H1 (cell line): ENCODE measurements at regions not wholly inside any gene's neighbourhood (a gene's known extent, or its start where the extent isn't known, plus 50 kb on each side); places are given as distances from the start of the nearest gene placed in this dataset.

Source experiments
- CTCF ChIA-PET: fragments of 300-600 bp; sonication (Branson Sonifier 250); formaldehyde crosslinking; loops from one replicate; lab custom pipeline; 2021; ENCODE audit not compliant: partially characterized antibody; lab: Charles Lee
- POLR2A ChIA-PET: fragments of 300-600 bp; sonication (Branson Sonifier 250); formaldehyde crosslinking; loops from one replicate; lab custom pipeline; 2021; ENCODE audit warnings: inconsistent platforms; ENCODE audit not compliant: partially characterized antibody; lab: Charles Lee
- DNase-seq, 2 experiments: peaks; one replicate each; pipeline versions ENCODE4 v3.0.0 to v3.0.0-alpha.2; 2010 to 2022; ENCODE audit warnings: low spot score in 2 of 2, low read depth in 1 of 2, mixed read lengths in 1 of 2
- FAIRE-seq: peaks from 2 replicates; lab custom pipeline; 2011; peaks lifted over from hg19 to GRCh38; lab: Jason Lieb, UNC
- H2AFZ ChIP-seq: 2 replicates; pipeline ENCODE4 v1.8.1; 2012; ENCODE audit warnings: low read length, inconsistent platforms
- H2AK5ac ChIP-seq: 2 replicates; pipeline ENCODE4 v1.6.1; 2013; ENCODE audit warnings: low read depth, low read length
- H2BK120ac ChIP-seq: replicated peaks from 2 replicates; pipeline ENCODE3; 2013; ENCODE audit warnings: low read depth, low read length, inconsistent platforms
- H2BK12ac ChIP-seq: 2 replicates; pipeline ENCODE4 v1.6.1; 2013; ENCODE audit warnings: low read depth, low read length
- H2BK15ac ChIP-seq: 2 replicates; pipeline ENCODE4 v1.6.1; 2013; ENCODE audit warnings: low read length
- H2BK20ac ChIP-seq: 2 replicates; pipeline ENCODE4 v1.6.1; 2013; ENCODE audit warnings: low read length
- H2BK5ac ChIP-seq: 2 replicates; pipeline ENCODE4 v1.6.1; 2013; ENCODE audit warnings: low read depth, low read length
- H3K14ac ChIP-seq: 2 replicates; pipeline ENCODE4 v1.6.1; 2013; ENCODE audit warnings: inconsistent platforms; ENCODE audit not compliant: insufficient read length
- H3K18ac ChIP-seq: 2 replicates; pipeline ENCODE4 v1.6.1; 2013; ENCODE audit warnings: low read length; ENCODE audit errors: extremely low read depth
- H3K23ac ChIP-seq: 2 replicates; pipeline ENCODE4 v1.6.1; 2013; ENCODE audit warnings: inconsistent platforms; ENCODE audit not compliant: insufficient read length
- H3K23me2 ChIP-seq: 2 replicates; pipeline ENCODE4 v1.6.1; 2013; ENCODE audit warnings: low read depth, low read length
- H3K27ac ChIP-seq: 2 replicates; pipeline ENCODE4 v1.6.1; 2011; ENCODE audit warnings: low read depth, low read length, inconsistent platforms
- H3K27me3 ChIP-seq, 4 experiments: replicated peaks in 1 of 4; 1 replicate in 1 of 4; 2 replicates in 3 of 4; pipeline versions ENCODE4 v1.6.1 to v1.8.1; 2011 to 2013; ENCODE audit warnings: low read length in 3 of 4, mild to moderate bottlenecking in 3 of 4, inconsistent platforms in 2 of 4, mixed read lengths in 2 of 4, moderate library complexity in 1 of 4; ENCODE audit not compliant: control insufficient read depth in 3 of 4, insufficient read depth in 3 of 4; ENCODE audit errors: extremely low read depth in 1 of 4
- H3K36me3 ChIP-seq, 4 experiments: 2 replicates each; pipeline versions ENCODE4 v1.6.1 to v1.8.1; 2011 to 2013; ENCODE audit warnings: mild to moderate bottlenecking in 4 of 4, low read length in 3 of 4, moderate library complexity in 2 of 4, control low read depth in 1 of 4, inconsistent platforms in 1 of 4; ENCODE audit not compliant: insufficient read depth in 4 of 4, control insufficient read depth in 2 of 4
- H3K4ac ChIP-seq: replicated peaks from 2 replicates; pipeline ENCODE3; 2013; ENCODE audit warnings: low read length, low read depth, mixed read lengths, inconsistent platforms; ENCODE audit not compliant: insufficient read length
- H3K4me1 ChIP-seq, 4 experiments: replicated peaks in 1 of 4; 1 replicate in 1 of 4; 2 replicates in 3 of 4; pipeline versions ENCODE4 v1.6.1 to v1.8.1; 2011 to 2013; ENCODE audit warnings: low read length in 3 of 4, inconsistent platforms in 2 of 4, mixed read lengths in 1 of 4; ENCODE audit not compliant: insufficient read depth in 4 of 4, control insufficient read depth in 3 of 4
- H3K4me2 ChIP-seq, 2 experiments: 2 replicates each; pipeline versions ENCODE4 v1.6.1 to v1.8.1; 2011 to 2013; ENCODE audit warnings: low read depth in 2 of 2, low read length in 2 of 2, control low read depth in 1 of 2, inconsistent platforms in 1 of 2, mild to moderate bottlenecking in 1 of 2; ENCODE audit not compliant: insufficient read depth in 1 of 2
- H3K4me3 ChIP-seq, 4 experiments: fragments of 200-600, 300-600 bp in 1 of 4; sonication (generic), shearing (Covaris generic), sonication (Bioruptor Twin) in 1 of 4; 2 replicates each; pipeline versions ENCODE4 v1.5.1 to v1.8.1; 2011 to 2016; ENCODE audit warnings: low read length in 4 of 4, low read depth in 3 of 4, control low read depth in 2 of 4, inconsistent platforms in 2 of 4, mild to moderate bottlenecking in 2 of 4, mixed read lengths in 1 of 4, moderate library complexity in 1 of 4; ENCODE audit not compliant: insufficient read depth in 2 of 4; ENCODE audit errors: extremely low read depth in 1 of 4
- H3K56ac ChIP-seq: replicated peaks from 2 replicates; pipeline ENCODE3; 2013; ENCODE audit warnings: low read depth, mild to moderate bottlenecking, mixed read lengths, low read length, inconsistent platforms; ENCODE audit not compliant: insufficient read length
- H3K79me1 ChIP-seq: 2 replicates; pipeline ENCODE4 v1.6.1; 2013; ENCODE audit warnings: low read depth, low read length, control low read depth
- H3K79me2 ChIP-seq, 2 experiments: 2 replicates each; pipeline versions ENCODE4 v1.6.1 to v1.8.1; 2012 to 2013; ENCODE audit warnings: low read length in 2 of 2, mild to moderate bottlenecking in 2 of 2, inconsistent platforms in 1 of 2; ENCODE audit not compliant: insufficient read depth in 2 of 2, control insufficient read depth in 1 of 2
- H3K9ac ChIP-seq, 4 experiments: replicated peaks in 1 of 4; 1 replicate in 1 of 4; 2 replicates in 3 of 4; pipeline versions ENCODE4 v1.6.1 to v1.8.1; 2011 to 2013; ENCODE audit warnings: low read depth in 3 of 4, low read length in 3 of 4, control low read depth in 2 of 4, mild to moderate bottlenecking in 2 of 4, moderate library complexity in 2 of 4, inconsistent platforms in 1 of 4; ENCODE audit errors: extremely low read depth in 1 of 4
- H3K9me3 ChIP-seq, 2 experiments: 2 replicates each; pipeline versions ENCODE4 v1.6.1 to v1.8.1; 2012 to 2013; ENCODE audit warnings: mild to moderate bottlenecking in 2 of 2, moderate library complexity in 2 of 2, control low read depth in 1 of 2, inconsistent platforms in 1 of 2, low read depth in 1 of 2, low read length in 1 of 2, mixed read lengths in 1 of 2; ENCODE audit not compliant: insufficient read depth in 2 of 2
- H4K20me1 ChIP-seq, 2 experiments: replicated peaks in 1 of 2; 2 replicates each; pipeline versions ENCODE3 to v1.8.1; 2011 to 2013; ENCODE audit warnings: inconsistent platforms in 2 of 2, low read length in 2 of 2, mild to moderate bottlenecking in 1 of 2; ENCODE audit not compliant: insufficient read depth in 2 of 2, control insufficient read depth in 1 of 2
- H4K5ac ChIP-seq: 2 replicates; pipeline ENCODE4 v1.6.1; 2013; ENCODE audit warnings: low read length, low read depth, mixed read lengths, inconsistent platforms; ENCODE audit not compliant: insufficient read length
- H4K8ac ChIP-seq: 2 replicates; pipeline ENCODE4 v1.8.0; 2013; ENCODE audit warnings: mild to moderate bottlenecking, moderate library complexity, low read length, inconsistent platforms; ENCODE audit not compliant: insufficient read depth; ENCODE audit errors: extremely low read depth
- H4K91ac ChIP-seq: replicated peaks from 2 replicates; pipeline ENCODE3; 2013; ENCODE audit warnings: low read length, mixed read lengths, inconsistent platforms; ENCODE audit not compliant: insufficient read length
- BCL11A ChIP-seq, 2 experiments: IDR thresholded peaks; one replicate each; pipeline ENCODE4 v1.6.1; 2011; ENCODE audit warnings: low read depth in 2 of 2, low read length in 2 of 2, mild to moderate bottlenecking in 2 of 2
- CBX5 ChIP-seq: fragments of 300-800, 300-1000 bp; sonication (generic); IDR thresholded peaks from 2 replicates; pipeline ENCODE4 v1.7.1; 2016; ENCODE audit warnings: antibody characterized with exemption, low read length, low read depth
- EGR1 ChIP-seq: IDR thresholded peaks from 2 replicates; pipeline ENCODE4 v1.6.1; 2011; ENCODE audit warnings: low read depth, low read length, borderline replicate concordance
- HDAC2 ChIP-seq, 2 experiments: fragments of 300-600 bp in 1 of 2; sonication (generic) in 1 of 2; IDR thresholded peaks; 2 replicates each; pipeline ENCODE4 v1.6.1; 2011 to 2012; ENCODE audit warnings: low read depth in 2 of 2, low read length in 2 of 2, mild to moderate bottlenecking in 2 of 2, moderate library complexity in 2 of 2, borderline replicate concordance in 1 of 2, inconsistent platforms in 1 of 2
- RAD21 ChIP-seq, 2 experiments: IDR thresholded peaks in 1 of 2; conservative IDR thresholded peaks in 1 of 2; 2 replicates each; pipeline ENCODE4 v1.6.1; 2011; ENCODE audit warnings: low read depth in 2 of 2, low read length in 2 of 2, improper control_type of control experiment in 1 of 2, inconsistent platforms in 1 of 2, mild to moderate bottlenecking in 1 of 2, moderate library complexity in 1 of 2
- SIX5 ChIP-seq: IDR thresholded peaks from 2 replicates; pipeline ENCODE4 v1.6.1; 2011; ENCODE audit warnings: mild to moderate bottlenecking, low read depth, low read length
- TAF7 ChIP-seq: optimal IDR thresholded peaks from 2 replicates; pipeline ENCODE3; 2011; ENCODE audit warnings: low read depth, mild to moderate bottlenecking, inconsistent platforms, low read length, moderate library complexity, borderline replicate concordance
- TBP ChIP-seq: IDR thresholded peaks from 2 replicates; pipeline ENCODE4 v1.6.1; 2011; ENCODE audit warnings: low read depth, low read length, improper control_type of control experiment
- WGBS, 2 experiments: shearing (Covaris generic) in 1 of 2; methylation state at CpG; one replicate each; pipeline versions ENCODE4 v1.1.6 to v1.1.7; 2013 to 2015; ENCODE audit warnings: low lambda C conversion rate in 2 of 2, mixed read lengths in 2 of 2, inconsistent platforms in 1 of 2, low coverage in 1 of 2, missing lambda C conversion rate in 1 of 2; ENCODE audit not compliant: insufficient replicate concordance in 2 of 2, insufficient coverage in 1 of 2, insufficient read length in 1 of 2; ENCODE audit errors: extremely low coverage in 1 of 2, missing lambda C conversion rate in 1 of 2; 5-methylcytosine and 5-hydroxymethylcytosine counted together
- TF ChIP-seq, protein P1 (sequence below), 3 experiments: IDR thresholded peaks; 1 replicate in 2 of 3; 2 replicates in 1 of 3; pipeline versions ENCODE4 v1.5.1 to v1.6.1; 2011; ENCODE audit warnings: low read length in 3 of 3, mild to moderate bottlenecking in 3 of 3, inconsistent platforms in 2 of 3, low read depth in 1 of 3, moderate library complexity in 1 of 3; ENCODE audit not compliant: insufficient read depth in 1 of 3; ENCODE audit errors: control extremely low read depth in 1 of 3

DNA sequence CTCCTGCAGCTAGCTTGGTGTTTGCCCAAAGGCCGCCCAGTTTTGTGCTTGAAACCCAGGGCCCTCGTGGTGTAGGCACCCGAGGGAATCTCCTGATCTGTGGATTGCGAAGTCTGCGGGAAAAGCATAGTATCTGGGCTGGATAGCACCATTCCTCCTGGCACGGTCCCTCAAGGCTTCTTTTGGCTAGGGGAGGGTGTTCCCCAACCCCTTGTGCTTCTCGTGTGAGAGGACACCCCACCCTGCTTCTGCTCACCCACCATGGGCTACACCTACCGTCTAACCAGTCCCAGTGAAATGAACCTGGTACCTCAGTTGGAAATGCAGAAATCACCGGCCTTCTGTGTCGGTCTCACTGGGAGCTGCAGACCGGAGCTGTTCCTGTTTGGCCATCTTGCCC is 403.5 kb downstream of the USP25 start (continued):
- TF ChIP-seq BCL11A (IDR thresholded peaks at IDR 0.05; ENCODE audit: low read depth in 2 of 2, low read length in 2 of 2): no peak
- TF ChIP-seq, all 59 proteins: peak for 0

DNA sequence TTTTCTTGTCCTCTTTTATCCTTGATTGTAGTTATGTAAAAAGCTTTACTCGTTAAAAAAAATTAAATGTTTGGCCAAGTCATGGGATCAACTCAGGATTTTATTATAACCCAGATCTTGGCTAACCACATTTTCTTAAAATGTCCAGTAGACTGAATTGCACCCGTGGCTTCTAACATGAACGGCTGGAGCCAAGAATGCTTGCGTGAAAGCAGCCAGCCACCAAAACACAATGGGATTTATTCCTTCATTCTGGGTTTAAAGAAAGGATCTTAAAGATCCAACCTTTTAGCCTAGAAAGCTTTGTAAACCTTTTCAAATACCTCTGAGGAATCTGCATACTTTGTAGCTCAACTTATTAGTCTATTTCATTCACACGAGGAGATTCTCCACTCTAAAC is 404.4 kb downstream of the USP25 start:
- Histone ChIP-seq H2AK5ac (no peak overlapping the region), H3K14ac (no peak overlapping the region), H3K23ac (no peak overlapping the region), H3K79me2 (no peaks in the 10 kb centered on the region), H3K4me1 (no peaks in the 10 kb centered on the region), H2BK12ac (no peak overlapping the region), H4K8ac (no peak overlapping the region), H3K36me3 (no peaks in the 10 kb centered on the region), H3K4ac (no peak overlapping the region), H2BK120ac (no peak overlapping the region), H3K23me2 (no peaks in the 10 kb centered on the region), H3K4me3 (no peak overlapping the region), H2BK20ac (no peak overlapping the region), H4K20me1 (no peaks in the 10 kb centered on the region), H4K5ac (no peak overlapping the region), H3K27ac (no peak overlapping the region), H3K27me3 (no peaks in the 10 kb centered on the region), H2BK5ac (no peak overlapping the region), H3K9me3 (no peaks in the 10 kb centered on the region), H4K91ac (no peak overlapping the region), H3K4me2 (no peak overlapping the region), H3K9ac (no peak overlapping the region), H3K18ac (no peak overlapping the region), H2AFZ (no peak overlapping the region), H2BK15ac (no peak overlapping the region), H3K79me1 (no peaks in the 10 kb centered on the region), H3K56ac (no peak overlapping the region)
- FAIRE-seq (no peak), DNase-seq (no peak)
- CTCF ChIA-PET: no interaction called here
- WGBS, 2 experiments: 89% methylated on average over 5 of the region's 5 CpGs; no CpG with 5 or more reads in 1 of the 2 experiments
- POLR2A ChIA-PET: no interaction called here
- TF ChIP-seq BCL11A (IDR thresholded peaks at IDR 0.05; ENCODE audit: low read depth in 2 of 2, low read length in 2 of 2) (no peak), RAD21 (IDR thresholded peaks at IDR 0.05 in 1 of 2, conservative IDR thresholded peaks at IDR 0.05 in 1 of 2; ENCODE audit: low read depth in 2 of 2, low read length in 2 of 2) (no peak), TAF7 (no peak), CBX5 (no peak), HDAC2 (IDR thresholded peaks at IDR 0.05; ENCODE audit: borderline replicate concordance in 1 of 2, low read depth in 2 of 2, low read length in 2 of 2) (no peak), TBP (no peak), SIX5 (no peak), EGR1 (no peak)
- TF ChIP-seq, protein P1, sequence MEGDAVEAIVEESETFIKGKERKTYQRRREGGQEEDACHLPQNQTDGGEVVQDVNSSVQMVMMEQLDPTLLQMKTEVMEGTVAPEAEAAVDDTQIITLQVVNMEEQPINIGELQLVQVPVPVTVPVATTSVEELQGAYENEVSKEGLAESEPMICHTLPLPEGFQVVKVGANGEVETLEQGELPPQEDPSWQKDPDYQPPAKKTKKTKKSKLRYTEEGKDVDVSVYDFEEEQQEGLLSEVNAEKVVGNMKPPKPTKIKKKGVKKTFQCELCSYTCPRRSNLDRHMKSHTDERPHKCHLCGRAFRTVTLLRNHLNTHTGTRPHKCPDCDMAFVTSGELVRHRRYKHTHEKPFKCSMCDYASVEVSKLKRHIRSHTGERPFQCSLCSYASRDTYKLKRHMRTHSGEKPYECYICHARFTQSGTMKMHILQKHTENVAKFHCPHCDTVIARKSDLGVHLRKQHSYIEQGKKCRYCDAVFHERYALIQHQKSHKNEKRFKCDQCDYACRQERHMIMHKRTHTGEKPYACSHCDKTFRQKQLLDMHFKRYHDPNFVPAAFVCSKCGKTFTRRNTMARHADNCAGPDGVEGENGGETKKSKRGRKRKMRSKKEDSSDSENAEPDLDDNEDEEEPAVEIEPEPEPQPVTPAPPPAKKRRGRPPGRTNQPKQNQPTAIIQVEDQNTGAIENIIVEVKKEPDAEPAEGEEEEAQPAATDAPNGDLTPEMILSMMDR (IDR thresholded peaks at IDR 0.05; ENCODE audit: control extremely low read depth in 1 of 3, insufficient read depth in 1 of 3, low read depth in 1 of 3, low read length in 3 of 3): no peak
